H1 (cell line): ENCODE measurements at regions not wholly inside any gene's neighbourhood (a gene's known extent, or its start where the extent isn't known, plus 50 kb on each side); places are given as distances from the start of the nearest gene placed in this dataset.

Experiments used
- CHD2 ChIP-seq: IDR thresholded peaks from 2 replicates; pipeline ENCODE4 v1.6.1; 2012; ENCODE audit warnings: low read length, improper control_type of control experiment
- KDM5A ChIP-seq: fragments of 200-600 bp; IDR thresholded peaks from 2 replicates; pipeline ENCODE4 v1.7.1; 2012; ENCODE audit warnings: mild to moderate bottlenecking, low read length, inconsistent platforms, mixed read lengths
- RAD21 ChIP-seq, 2 experiments: IDR thresholded peaks in 1 of 2; conservative IDR thresholded peaks in 1 of 2; 2 replicates each; pipeline ENCODE4 v1.6.1; 2011; ENCODE audit warnings: low read depth in 2 of 2, low read length in 2 of 2, improper control_type of control experiment in 1 of 2, inconsistent platforms in 1 of 2, mild to moderate bottlenecking in 1 of 2, moderate library complexity in 1 of 2
- ZNF274 ChIP-seq: IDR thresholded peaks from 2 replicates; pipeline ENCODE4 v1.7.0; 2012; ENCODE audit warnings: low read length, borderline replicate concordance; ENCODE audit errors: extremely low read depth
- TF ChIP-seq, protein P1 (sequence below): fragments of 300-600 bp; sonication (generic); IDR thresholded peaks from 2 replicates; pipeline ENCODE4 v1.7.1; 2012; ENCODE audit warnings: low read length, moderate library complexity, mild to moderate bottlenecking, inconsistent platforms; ENCODE audit not compliant: insufficient replicate concordance

- TF ChIP-seq, protein P1, sequence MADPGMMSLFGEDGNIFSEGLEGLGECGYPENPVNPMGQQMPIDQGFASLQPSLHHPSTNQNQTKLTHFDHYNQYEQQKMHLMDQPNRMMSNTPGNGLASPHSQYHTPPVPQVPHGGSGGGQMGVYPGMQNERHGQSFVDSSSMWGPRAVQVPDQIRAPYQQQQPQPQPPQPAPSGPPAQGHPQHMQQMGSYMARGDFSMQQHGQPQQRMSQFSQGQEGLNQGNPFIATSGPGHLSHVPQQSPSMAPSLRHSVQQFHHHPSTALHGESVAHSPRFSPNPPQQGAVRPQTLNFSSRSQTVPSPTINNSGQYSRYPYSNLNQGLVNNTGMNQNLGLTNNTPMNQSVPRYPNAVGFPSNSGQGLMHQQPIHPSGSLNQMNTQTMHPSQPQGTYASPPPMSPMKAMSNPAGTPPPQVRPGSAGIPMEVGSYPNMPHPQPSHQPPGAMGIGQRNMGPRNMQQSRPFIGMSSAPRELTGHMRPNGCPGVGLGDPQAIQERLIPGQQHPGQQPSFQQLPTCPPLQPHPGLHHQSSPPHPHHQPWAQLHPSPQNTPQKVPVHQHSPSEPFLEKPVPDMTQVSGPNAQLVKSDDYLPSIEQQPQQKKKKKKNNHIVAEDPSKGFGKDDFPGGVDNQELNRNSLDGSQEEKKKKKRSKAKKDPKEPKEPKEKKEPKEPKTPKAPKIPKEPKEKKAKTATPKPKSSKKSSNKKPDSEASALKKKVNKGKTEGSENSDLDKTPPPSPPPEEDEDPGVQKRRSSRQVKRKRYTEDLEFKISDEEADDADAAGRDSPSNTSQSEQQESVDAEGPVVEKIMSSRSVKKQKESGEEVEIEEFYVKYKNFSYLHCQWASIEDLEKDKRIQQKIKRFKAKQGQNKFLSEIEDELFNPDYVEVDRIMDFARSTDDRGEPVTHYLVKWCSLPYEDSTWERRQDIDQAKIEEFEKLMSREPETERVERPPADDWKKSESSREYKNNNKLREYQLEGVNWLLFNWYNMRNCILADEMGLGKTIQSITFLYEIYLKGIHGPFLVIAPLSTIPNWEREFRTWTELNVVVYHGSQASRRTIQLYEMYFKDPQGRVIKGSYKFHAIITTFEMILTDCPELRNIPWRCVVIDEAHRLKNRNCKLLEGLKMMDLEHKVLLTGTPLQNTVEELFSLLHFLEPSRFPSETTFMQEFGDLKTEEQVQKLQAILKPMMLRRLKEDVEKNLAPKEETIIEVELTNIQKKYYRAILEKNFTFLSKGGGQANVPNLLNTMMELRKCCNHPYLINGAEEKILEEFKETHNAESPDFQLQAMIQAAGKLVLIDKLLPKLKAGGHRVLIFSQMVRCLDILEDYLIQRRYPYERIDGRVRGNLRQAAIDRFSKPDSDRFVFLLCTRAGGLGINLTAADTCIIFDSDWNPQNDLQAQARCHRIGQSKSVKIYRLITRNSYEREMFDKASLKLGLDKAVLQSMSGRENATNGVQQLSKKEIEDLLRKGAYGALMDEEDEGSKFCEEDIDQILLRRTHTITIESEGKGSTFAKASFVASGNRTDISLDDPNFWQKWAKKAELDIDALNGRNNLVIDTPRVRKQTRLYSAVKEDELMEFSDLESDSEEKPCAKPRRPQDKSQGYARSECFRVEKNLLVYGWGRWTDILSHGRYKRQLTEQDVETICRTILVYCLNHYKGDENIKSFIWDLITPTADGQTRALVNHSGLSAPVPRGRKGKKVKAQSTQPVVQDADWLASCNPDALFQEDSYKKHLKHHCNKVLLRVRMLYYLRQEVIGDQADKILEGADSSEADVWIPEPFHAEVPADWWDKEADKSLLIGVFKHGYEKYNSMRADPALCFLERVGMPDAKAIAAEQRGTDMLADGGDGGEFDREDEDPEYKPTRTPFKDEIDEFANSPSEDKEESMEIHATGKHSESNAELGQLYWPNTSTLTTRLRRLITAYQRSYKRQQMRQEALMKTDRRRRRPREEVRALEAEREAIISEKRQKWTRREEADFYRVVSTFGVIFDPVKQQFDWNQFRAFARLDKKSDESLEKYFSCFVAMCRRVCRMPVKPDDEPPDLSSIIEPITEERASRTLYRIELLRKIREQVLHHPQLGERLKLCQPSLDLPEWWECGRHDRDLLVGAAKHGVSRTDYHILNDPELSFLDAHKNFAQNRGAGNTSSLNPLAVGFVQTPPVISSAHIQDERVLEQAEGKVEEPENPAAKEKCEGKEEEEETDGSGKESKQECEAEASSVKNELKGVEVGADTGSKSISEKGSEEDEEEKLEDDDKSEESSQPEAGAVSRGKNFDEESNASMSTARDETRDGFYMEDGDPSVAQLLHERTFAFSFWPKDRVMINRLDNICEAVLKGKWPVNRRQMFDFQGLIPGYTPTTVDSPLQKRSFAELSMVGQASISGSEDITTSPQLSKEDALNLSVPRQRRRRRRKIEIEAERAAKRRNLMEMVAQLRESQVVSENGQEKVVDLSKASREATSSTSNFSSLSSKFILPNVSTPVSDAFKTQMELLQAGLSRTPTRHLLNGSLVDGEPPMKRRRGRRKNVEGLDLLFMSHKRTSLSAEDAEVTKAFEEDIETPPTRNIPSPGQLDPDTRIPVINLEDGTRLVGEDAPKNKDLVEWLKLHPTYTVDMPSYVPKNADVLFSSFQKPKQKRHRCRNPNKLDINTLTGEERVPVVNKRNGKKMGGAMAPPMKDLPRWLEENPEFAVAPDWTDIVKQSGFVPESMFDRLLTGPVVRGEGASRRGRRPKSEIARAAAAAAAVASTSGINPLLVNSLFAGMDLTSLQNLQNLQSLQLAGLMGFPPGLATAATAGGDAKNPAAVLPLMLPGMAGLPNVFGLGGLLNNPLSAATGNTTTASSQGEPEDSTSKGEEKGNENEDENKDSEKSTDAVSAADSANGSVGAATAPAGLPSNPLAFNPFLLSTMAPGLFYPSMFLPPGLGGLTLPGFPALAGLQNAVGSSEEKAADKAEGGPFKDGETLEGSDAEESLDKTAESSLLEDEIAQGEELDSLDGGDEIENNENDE: no peak
- TF ChIP-seq RAD21 (IDR thresholded peaks at IDR 0.05 in 1 of 2, conservative IDR thresholded peaks at IDR 0.05 in 1 of 2; ENCODE audit: low read depth in 2 of 2, low read length in 2 of 2): 0 out of 4 replicates have a peak, but pooled peaks of 1 of the 2 experiments have one; percentile 3
- TF ChIP-seq ZNF274: no peak
- no peak for TF ChIP-seq KDM5A
- no peak for TF ChIP-seq CHD2
- TF ChIP-seq, all 59 proteins: peak for 1
These were observed 1305.5 kb upstream of the NXPH2 start (continued) for GRCh38 chr2:140085674-140086073.
